ENCODE measurements at regions not wholly inside any gene's neighbourhood (a gene's known extent, or its start where the extent isn't known, plus 50 kb on each side); places are given as distances from the start of the nearest gene placed in this dataset.
"Not testable (repeated sequence)": the region's sequence is repeated elsewhere in the genome, so short reads cannot be mapped to it uniquely, and the experiment has no call there.

DNA sequence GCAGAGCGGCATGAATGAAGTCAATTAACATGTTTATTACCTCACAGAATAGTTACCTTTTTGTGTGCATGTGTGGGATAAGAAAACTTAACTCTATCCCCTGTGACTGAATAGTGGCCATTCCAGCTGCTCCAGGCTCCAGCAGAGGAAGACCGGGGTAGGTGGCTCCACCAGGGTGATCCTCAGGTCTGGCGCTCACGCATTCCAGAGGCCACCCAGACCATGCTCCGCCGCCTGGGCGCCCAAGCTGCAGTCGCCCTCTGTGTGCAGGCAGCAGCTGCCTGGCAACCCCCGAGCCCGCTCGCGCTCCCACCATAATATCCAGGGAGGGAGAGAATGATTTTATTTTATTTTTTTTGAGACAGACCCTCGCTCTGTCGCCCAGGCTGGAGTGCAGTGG, 1474.5 kb upstream of the TPTE start:
- POLR2A ChIA-PET (ENCODE audit: partially characterized antibody); H2AFZ ChIP-seq (ENCODE audit: low read length): not testable (repeated sequence)

GRCh38 chr21:9067515-9067914, 1453.9 kb upstream of the TPTE start:
- H3K14ac ChIP-seq (ENCODE audit: insufficient read length); POLR2A ChIA-PET (ENCODE audit: partially characterized antibody); H4K91ac ChIP-seq (replicated peaks; ENCODE audit: insufficient read length, low read length); H3K4me1 ChIP-seq (replicated peaks in 1 of 4; ENCODE audit: control insufficient read depth in 3 of 4, insufficient read depth in 4 of 4, low read length in 3 of 4); H3K9ac ChIP-seq (replicated peaks in 1 of 4; ENCODE audit: extremely low read depth in 1 of 4, low read depth in 3 of 4, low read length in 3 of 4); H3K56ac ChIP-seq (replicated peaks; ENCODE audit: insufficient read length, low read depth, low read length); H2BK20ac ChIP-seq (ENCODE audit: low read length); H3K79me2 ChIP-seq (ENCODE audit: control insufficient read depth in 1 of 2, insufficient read depth in 2 of 2, low read length in 2 of 2); DNase-seq (ENCODE audit: low read depth in 1 of 2, low spot score in 2 of 2); H3K4ac ChIP-seq (replicated peaks; ENCODE audit: insufficient read length, low read depth, low read length); H3K18ac ChIP-seq (ENCODE audit: extremely low read depth, low read length); H3K23ac ChIP-seq (ENCODE audit: insufficient read length); H4K8ac ChIP-seq (ENCODE audit: extremely low read depth, insufficient read depth, low read length); H2AK5ac ChIP-seq (ENCODE audit: low read depth, low read length); H2BK5ac ChIP-seq (ENCODE audit: low read depth, low read length); H3K23me2 ChIP-seq (ENCODE audit: low read depth, low read length); H3K27me3 ChIP-seq (replicated peaks in 1 of 4; ENCODE audit: control insufficient read depth in 3 of 4, extremely low read depth in 1 of 4, insufficient read depth in 3 of 4, low read length in 3 of 4); H3K79me1 ChIP-seq (ENCODE audit: low read depth, low read length); H4K5ac ChIP-seq (ENCODE audit: insufficient read length, low read depth, low read length); H4K20me1 ChIP-seq (replicated peaks in 1 of 2; ENCODE audit: control insufficient read depth in 1 of 2, insufficient read depth in 2 of 2, low read length in 2 of 2); H3K36me3 ChIP-seq (ENCODE audit: control insufficient read depth in 2 of 4, insufficient read depth in 4 of 4, low read length in 3 of 4); H3K4me2 ChIP-seq (ENCODE audit: insufficient read depth in 1 of 2, low read depth in 2 of 2, low read length in 2 of 2); H3K4me3 ChIP-seq (ENCODE audit: extremely low read depth in 1 of 4, insufficient read depth in 2 of 4, low read depth in 3 of 4, low read length in 4 of 4); FAIRE-seq; H2BK15ac ChIP-seq (ENCODE audit: low read length); H3K27ac ChIP-seq (ENCODE audit: low read depth, low read length); H2BK12ac ChIP-seq (ENCODE audit: low read depth, low read length); H2BK120ac ChIP-seq (replicated peaks; ENCODE audit: low read depth, low read length); H2AFZ ChIP-seq (ENCODE audit: low read length): not testable (repeated sequence)
- H3K9me3 ChIP-seq (ENCODE audit: insufficient read depth in 2 of 2, low read depth in 1 of 2, low read length in 1 of 2): peaks cover 0 to 19% of the 10 kb centered on the region in 2 experiments; a peak in 2 of 4 replicates
- WGBS, 2 experiments (ENCODE audit: extremely low coverage in 1 of 2, insufficient coverage in 1 of 2, insufficient read length in 1 of 2, insufficient replicate concordance in 2 of 2, low coverage in 1 of 2, low lambda C conversion rate in 2 of 2, missing lambda C conversion rate in 1 of 2): 50% methylated on average over 2 of the region's 6 CpGs; no CpG with 5 or more reads in 1 of the 2 experiments
- CTCF ChIA-PET (ENCODE audit: partially characterized antibody): interaction anchor here (0.6 kb wide), 1 partner anchor 109 kb away, joined by 5 read pairs; no protein-coding TSS in a partner anchor

More for the DNA sequence above, 1474.5 kb upstream of the TPTE start:
- H4K5ac ChIP-seq (ENCODE audit: insufficient read length, low read depth, low read length); H3K36me3 ChIP-seq (ENCODE audit: control insufficient read depth in 2 of 4, insufficient read depth in 4 of 4, low read length in 3 of 4); H3K9ac ChIP-seq (replicated peaks in 1 of 4; ENCODE audit: extremely low read depth in 1 of 4, low read depth in 3 of 4, low read length in 3 of 4); H2BK5ac ChIP-seq (ENCODE audit: low read depth, low read length); H2AK5ac ChIP-seq (ENCODE audit: low read depth, low read length); H3K18ac ChIP-seq (ENCODE audit: extremely low read depth, low read length); DNase-seq (ENCODE audit: low read depth in 1 of 2, low spot score in 2 of 2); H4K91ac ChIP-seq (replicated peaks; ENCODE audit: insufficient read length, low read length); H3K79me2 ChIP-seq (ENCODE audit: control insufficient read depth in 1 of 2, insufficient read depth in 2 of 2, low read length in 2 of 2); H4K20me1 ChIP-seq (replicated peaks in 1 of 2; ENCODE audit: control insufficient read depth in 1 of 2, insufficient read depth in 2 of 2, low read length in 2 of 2); H3K56ac ChIP-seq (replicated peaks; ENCODE audit: insufficient read length, low read depth, low read length); H3K23me2 ChIP-seq (ENCODE audit: low read depth, low read length); H3K27ac ChIP-seq (ENCODE audit: low read depth, low read length); H3K9me3 ChIP-seq (ENCODE audit: insufficient read depth in 2 of 2, low read depth in 1 of 2, low read length in 1 of 2); CTCF ChIA-PET (ENCODE audit: partially characterized antibody); H2BK120ac ChIP-seq (replicated peaks; ENCODE audit: low read depth, low read length); H2BK12ac ChIP-seq (ENCODE audit: low read depth, low read length); H3K4me1 ChIP-seq (replicated peaks in 1 of 4; ENCODE audit: control insufficient read depth in 3 of 4, insufficient read depth in 4 of 4, low read length in 3 of 4); H2BK20ac ChIP-seq (ENCODE audit: low read length); H3K27me3 ChIP-seq (replicated peaks in 1 of 4; ENCODE audit: control insufficient read depth in 3 of 4, extremely low read depth in 1 of 4, insufficient read depth in 3 of 4, low read length in 3 of 4); H3K79me1 ChIP-seq (ENCODE audit: low read depth, low read length); H3K4ac ChIP-seq (replicated peaks; ENCODE audit: insufficient read length, low read depth, low read length); H3K23ac ChIP-seq (ENCODE audit: insufficient read length); H3K4me2 ChIP-seq (ENCODE audit: insufficient read depth in 1 of 2, low read depth in 2 of 2, low read length in 2 of 2); H3K14ac ChIP-seq (ENCODE audit: insufficient read length); H4K8ac ChIP-seq (ENCODE audit: extremely low read depth, insufficient read depth, low read length); FAIRE-seq; H3K4me3 ChIP-seq (ENCODE audit: extremely low read depth in 1 of 4, insufficient read depth in 2 of 4, low read depth in 3 of 4, low read length in 4 of 4); H2BK15ac ChIP-seq (ENCODE audit: low read length): not testable (repeated sequence)
- 75% methylated on average over 13 of the region's 14 CpGs; no CpG with 5 or more reads in 1 of the 2 experiments for WGBS, 2 experiments (ENCODE audit: extremely low coverage in 1 of 2, insufficient coverage in 1 of 2, insufficient read length in 1 of 2, insufficient replicate concordance in 2 of 2, low coverage in 1 of 2, low lambda C conversion rate in 2 of 2, missing lambda C conversion rate in 1 of 2)

Measured in H1 (cell line).